ENCODE measurements at regions not wholly inside any gene's neighbourhood (a gene's known extent, or its start where the extent isn't known, plus 50 kb on each side); places are given as distances from the start of the nearest gene placed in this dataset.

DNA sequence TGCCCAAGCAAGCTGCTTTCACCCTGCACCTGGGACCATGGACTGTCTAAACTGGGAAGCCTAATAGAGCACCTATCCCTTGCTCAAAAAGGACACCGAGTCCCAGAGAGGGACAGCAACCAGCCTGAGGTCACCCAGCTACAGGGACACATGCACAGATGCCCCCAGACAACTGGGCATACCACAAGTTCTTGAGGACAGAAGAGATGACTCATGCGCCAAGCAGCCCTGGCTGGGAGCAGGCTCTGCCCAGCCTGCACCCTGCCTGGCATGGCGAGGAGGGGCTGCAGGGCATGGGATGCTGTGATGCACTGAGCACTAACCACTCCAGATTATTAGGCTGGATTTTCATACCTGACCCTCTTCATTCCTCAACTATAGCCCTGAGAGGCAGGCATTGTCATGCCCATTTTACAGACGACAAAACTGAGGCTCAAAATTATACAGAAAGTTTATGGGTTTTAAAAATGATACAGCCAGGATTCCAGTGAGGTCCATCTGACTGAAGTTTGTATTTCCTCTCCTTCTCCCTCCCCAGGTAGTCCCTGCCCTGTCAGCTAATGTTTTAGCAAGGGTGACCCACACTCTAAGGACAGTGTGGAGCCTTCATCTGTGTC is 289.3 kb upstream of the ZMIZ1 start:
- TF ChIP-seq, protein P1, sequence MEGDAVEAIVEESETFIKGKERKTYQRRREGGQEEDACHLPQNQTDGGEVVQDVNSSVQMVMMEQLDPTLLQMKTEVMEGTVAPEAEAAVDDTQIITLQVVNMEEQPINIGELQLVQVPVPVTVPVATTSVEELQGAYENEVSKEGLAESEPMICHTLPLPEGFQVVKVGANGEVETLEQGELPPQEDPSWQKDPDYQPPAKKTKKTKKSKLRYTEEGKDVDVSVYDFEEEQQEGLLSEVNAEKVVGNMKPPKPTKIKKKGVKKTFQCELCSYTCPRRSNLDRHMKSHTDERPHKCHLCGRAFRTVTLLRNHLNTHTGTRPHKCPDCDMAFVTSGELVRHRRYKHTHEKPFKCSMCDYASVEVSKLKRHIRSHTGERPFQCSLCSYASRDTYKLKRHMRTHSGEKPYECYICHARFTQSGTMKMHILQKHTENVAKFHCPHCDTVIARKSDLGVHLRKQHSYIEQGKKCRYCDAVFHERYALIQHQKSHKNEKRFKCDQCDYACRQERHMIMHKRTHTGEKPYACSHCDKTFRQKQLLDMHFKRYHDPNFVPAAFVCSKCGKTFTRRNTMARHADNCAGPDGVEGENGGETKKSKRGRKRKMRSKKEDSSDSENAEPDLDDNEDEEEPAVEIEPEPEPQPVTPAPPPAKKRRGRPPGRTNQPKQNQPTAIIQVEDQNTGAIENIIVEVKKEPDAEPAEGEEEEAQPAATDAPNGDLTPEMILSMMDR (conservative IDR thresholded peaks at IDR 0.05 in 1 of 2, IDR thresholded peaks at IDR 0.05 in 1 of 2; ENCODE audit: low read depth in 1 of 2, low read length in 2 of 2) = no peak
- TF ChIP-seq EZH2 (IDR thresholded peaks at IDR 0.05; ENCODE audit: low read length, missing control alignments) = no peak
